ENCODE measurements at regions not wholly inside any gene's neighbourhood (a gene's known extent, or its start where the extent isn't known, plus 50 kb on each side); places are given as distances from the start of the nearest gene placed in this dataset.

GRCh38 chr7:3154317-3154716 lies 110.7 kb upstream of the CARD11 start:
- TF ChIP-seq, protein P1, sequence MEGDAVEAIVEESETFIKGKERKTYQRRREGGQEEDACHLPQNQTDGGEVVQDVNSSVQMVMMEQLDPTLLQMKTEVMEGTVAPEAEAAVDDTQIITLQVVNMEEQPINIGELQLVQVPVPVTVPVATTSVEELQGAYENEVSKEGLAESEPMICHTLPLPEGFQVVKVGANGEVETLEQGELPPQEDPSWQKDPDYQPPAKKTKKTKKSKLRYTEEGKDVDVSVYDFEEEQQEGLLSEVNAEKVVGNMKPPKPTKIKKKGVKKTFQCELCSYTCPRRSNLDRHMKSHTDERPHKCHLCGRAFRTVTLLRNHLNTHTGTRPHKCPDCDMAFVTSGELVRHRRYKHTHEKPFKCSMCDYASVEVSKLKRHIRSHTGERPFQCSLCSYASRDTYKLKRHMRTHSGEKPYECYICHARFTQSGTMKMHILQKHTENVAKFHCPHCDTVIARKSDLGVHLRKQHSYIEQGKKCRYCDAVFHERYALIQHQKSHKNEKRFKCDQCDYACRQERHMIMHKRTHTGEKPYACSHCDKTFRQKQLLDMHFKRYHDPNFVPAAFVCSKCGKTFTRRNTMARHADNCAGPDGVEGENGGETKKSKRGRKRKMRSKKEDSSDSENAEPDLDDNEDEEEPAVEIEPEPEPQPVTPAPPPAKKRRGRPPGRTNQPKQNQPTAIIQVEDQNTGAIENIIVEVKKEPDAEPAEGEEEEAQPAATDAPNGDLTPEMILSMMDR (IDR thresholded peaks at IDR 0.05; ENCODE audit: insufficient read depth, low read depth, low read length), result no peak
- TF ChIP-seq EZH2 (IDR thresholded peaks at IDR 0.05; ENCODE audit: insufficient read depth, low read length), result no peak

Measured in astrocyte (in vitro differentiated cells and primary cell).